ENCODE measurements at regions not wholly inside any gene's neighbourhood (a gene's known extent, or its start where the extent isn't known, plus 50 kb on each side); places are given as distances from the start of the nearest gene placed in this dataset.

- DNase-seq, result no peak
These were observed 117.2 kb upstream of the FLRT2 start for GRCh38 chr14:85412756-85413155.

DNA sequence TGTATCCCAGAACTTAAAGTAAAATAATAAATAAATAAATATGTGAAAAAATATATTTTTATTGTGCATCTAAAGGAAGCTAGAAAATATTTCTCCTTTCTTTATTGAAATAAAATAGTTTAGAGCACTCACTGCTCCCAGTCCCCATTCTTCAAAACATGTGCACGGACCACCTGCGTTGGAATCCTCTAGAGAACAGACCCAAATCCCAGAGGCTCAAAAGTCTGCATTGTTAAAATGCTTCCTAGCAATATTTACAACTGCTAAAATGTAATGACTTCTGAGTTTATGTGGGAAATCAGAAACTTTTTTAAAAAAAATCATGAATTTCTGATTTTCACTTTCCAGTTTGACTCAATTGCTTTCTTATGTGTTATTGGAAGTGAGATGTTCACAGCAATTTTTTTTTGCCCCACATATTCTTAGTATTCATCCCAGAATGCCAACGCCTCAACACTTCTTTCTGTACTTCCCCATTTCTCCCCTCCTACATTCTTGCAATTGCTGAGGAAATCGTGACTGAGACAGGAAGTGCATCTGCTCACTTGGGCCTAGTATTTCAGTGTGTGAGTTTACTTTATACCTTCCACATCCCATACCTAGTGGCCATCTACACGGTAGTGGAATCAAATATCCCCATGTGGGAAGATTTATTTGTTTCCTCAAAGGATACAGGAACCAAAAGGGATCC is 116.0 kb upstream of the FLRT2 start:
- no peak for DNase-seq

DNA sequence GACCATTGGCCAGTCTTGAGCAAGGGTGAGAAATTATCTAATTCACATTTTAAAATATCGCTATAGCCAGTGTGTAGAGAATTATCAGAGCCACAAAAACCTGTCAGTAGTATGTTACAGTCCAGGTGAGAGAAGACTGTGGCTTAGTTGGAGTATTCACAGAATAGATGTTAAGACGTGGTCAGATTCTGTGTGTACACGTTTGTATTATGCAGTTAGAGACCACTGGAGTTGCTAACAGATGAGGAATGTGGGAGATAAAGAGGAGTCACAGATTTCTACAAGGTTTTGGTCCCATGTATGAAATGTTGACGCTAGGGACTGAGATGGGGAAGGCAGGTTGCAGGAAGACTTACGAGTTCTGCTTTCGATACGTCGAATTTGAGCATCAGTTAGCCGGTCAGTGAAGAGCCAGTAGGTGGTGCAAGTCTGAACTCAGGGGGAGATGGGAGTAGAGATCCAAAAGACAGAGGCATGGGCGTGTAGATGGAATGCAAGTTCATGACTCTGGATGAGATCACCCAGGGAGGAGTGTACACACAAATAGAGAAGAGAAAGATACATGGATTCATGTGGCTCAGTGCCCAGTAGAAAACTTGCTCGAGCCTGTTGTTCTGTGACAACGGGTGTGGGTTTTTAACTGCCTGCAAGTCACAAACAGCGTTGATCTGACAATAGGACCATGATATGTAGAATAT is 114.8 kb upstream of the FLRT2 start:
- no peak for DNase-seq

GRCh38 chr14:85416771-85417170 is 113.2 kb upstream of the FLRT2 start:
- DNase-seq, result no peak

GRCh38 chr14:85417396-85417795 is 112.5 kb upstream of the FLRT2 start:
- no peak for DNase-seq

DNA sequence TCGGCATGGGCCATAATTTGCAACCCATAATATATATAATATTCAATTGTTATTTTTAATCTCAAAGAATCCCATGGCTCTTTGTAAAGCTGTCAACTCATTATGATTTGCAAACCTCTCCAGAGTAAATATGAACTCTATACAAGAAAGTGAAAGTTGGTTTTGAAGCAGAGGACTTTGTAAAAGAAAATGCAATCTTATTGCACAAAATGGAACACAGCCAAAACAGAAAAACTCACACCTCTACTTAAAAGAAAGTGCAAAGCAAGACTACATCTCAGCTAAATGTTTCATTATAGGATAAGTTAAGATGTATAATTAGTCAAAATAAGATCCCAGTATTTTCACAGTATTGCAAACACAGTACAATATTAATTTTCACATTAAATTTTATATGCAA is 111.2 kb upstream of the FLRT2 start:
- no peak for DNase-seq

GRCh38 chr14:85420278-85420677 is 109.7 kb upstream of the FLRT2 start:
- DNase-seq, result no peak

GRCh38 chr14:85420707-85421106 is 109.2 kb upstream of the FLRT2 start:
- no peak for DNase-seq

GRCh38 chr14:85421186-85421877 is 108.6 kb upstream of the FLRT2 start:
- no peak for DNase-seq

- DNase-seq, result no peak
These were observed 106.1 kb upstream of the FLRT2 start for GRCh38 chr14:85423889-85424288.

DNA sequence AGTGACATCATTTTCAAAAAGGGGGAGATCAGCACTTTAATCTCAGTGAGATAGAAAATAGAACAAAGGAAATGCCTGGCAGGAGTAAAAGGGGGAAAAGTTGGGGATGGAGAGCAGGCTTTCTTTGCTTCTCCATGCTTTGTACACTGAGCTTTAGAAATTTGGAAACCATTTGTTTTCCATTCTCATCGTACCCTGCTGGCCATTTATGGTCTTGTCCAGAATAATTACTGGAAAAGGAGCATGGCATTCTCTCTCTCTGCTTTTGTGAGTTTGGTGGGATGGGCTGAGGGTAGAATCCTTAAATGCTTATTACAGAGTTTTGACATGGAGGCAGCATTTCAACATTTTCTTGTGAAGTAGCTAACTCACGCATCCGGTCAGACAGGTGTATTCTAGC is 104.4 kb upstream of the FLRT2 start:
- no peak for DNase-seq

- no peak for DNase-seq
These were observed 103.6 kb upstream of the FLRT2 start for GRCh38 chr14:85426068-85426935.

DNA sequence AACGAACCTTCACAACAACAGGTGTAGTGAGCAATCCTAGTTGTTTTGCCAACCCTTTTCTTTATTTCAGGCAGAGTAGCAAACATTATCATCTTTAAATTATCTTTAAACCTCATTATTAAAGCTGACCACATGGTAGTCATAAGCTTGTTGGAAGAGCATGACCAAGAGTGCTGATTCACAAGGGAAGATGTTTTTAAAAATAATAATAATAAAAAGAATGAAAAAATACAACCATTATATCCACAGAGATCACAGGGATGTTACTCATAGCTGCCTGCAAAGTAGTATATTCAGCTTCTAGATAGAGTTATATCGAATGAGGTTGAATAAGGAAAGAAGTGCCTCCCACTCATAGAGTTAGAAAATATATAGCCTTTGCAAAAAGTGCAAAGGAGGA is 101.0 kb upstream of the FLRT2 start:
- DNase-seq, result no peak

- no peak for DNase-seq
These were observed 92.8 kb upstream of the FLRT2 start for GRCh38 chr14:85437148-85437547.

DNA sequence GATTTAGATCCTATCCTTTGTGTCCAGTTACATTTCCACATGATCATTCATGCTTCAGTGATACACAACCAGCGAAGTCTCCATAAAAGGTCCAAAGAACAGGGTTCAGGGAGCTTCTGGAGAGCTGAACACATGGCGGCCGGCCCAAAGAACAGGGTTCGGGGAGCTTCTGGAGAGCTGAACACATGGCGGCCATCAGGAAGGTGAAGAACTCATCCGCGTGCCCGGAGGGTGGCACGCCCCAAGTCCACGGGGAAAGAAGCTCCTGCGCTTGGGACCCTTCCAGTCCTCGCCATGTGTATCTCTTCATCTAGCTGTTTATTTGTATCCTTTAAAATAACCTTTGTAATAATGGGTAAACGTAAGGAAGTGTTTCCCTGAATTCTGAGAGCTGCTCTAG is 91.9 kb upstream of the FLRT2 start:
- DNase-seq, result no peak

DNA sequence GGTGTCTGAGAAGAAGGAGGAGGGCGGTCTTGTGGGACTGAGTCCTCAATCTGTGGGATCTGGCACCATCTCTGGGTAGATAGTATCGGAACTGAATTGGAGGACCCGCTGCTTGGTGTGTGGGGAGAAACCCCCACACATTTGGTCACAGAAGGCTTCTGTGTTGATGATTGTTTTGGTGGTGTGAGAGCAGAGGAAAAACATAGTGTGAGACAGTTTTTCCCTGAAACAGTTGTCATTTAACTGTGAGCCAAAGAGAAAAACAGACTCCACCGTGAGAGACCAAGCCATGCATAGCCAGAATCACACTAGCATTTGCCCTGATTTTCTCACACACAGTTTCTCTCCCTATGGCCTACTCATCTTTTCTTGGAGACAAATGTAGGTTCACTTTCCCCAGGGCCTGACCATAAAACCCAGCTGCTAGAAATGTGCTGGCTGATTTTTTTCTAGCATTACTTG is 91.4 kb upstream of the FLRT2 start:
- no peak for DNase-seq

DNA sequence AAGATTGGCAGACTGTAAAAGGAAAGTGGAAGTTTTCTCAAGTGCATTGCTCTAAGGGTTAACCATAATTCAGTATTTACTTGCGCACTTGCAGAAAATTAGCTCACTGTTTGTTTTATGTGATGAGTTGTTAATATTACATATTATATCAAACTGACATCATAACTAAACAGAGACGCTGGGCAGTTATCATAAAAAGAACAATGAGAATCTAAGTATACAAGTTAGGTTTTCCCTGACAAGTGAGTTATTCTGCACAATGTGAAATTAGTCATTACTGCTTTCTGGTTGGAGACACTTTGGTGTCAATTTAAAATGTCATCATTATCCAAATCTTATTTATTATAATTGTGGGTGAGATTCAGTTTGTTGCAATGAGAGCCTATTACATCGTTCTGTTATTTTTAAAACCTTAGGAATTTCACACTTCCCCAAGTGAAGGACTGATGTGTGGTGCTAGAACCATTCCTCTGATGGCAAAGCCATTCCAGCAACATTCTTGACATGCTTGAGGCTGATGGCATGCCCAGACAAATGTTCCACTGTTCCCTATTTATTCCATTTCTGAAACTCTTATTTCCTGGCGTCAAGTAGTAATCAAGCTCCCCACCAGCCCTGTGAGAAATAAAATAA is 90.1 kb upstream of the FLRT2 start:
- DNase-seq, result no peak

- DNase-seq, result no peak
These were observed 87.9 kb upstream of the FLRT2 start for GRCh38 chr14:85441909-85442643.

DNA sequence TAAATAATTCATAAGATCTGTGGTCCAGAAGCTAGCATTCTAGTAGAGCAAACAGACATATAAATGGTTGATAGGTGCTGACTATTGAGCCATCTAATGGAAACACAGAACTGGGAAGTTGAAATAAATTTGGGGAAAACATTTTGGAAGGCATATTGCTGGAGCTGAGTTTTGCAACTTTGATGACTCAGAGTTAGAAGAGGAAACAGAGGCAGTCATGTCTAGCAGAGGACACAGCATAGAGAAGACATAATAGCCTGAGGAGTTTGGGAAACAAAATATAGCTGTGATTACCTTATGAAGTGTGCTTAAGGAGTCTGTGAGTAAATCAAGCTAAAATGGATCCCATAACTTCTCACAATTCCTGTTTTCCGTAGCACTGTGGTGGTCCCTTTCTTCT is 86.9 kb upstream of the FLRT2 start:
- DNase-seq, result no peak

DNA sequence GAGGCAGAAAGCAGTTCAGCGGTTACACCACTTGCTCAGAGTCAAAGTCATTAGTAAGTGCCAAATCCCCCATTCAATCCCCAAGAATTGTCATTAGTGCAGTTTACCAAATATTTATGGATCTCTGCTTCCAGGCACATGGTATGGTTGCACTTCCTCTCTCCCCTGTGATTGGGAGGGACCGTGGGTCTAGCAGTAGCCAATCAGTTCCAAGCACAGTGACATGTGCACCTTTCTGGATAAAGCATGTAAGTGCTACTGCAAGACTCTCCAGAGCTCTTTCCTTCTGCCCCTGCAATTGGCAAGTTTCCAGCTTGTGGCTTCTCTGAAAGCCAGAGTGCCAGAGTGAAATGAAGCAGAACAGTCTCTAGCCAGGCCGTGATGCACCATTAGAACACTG is 85.3 kb upstream of the FLRT2 start:
- no peak for DNase-seq

GRCh38 chr14:85445151-85445795 is 84.7 kb upstream of the FLRT2 start:
- DNase-seq, result no peak
